ENCODE measurements at regions not wholly inside any gene's neighbourhood (a gene's known extent, or its start where the extent isn't known, plus 50 kb on each side); places are given as distances from the start of the nearest gene placed in this dataset.

- Histone ChIP-seq H4K20me1 (ENCODE audit: insufficient read depth, low read length) (no peaks in the 10 kb centered on the region), H3K4me3 (replicated peaks in 1 of 3; ENCODE audit: insufficient read depth in 1 of 3, low read depth in 2 of 3, low read length in 3 of 3) (no peak overlapping the region), H3K79me2 (ENCODE audit: insufficient read depth, low read length) (no peaks in the 10 kb centered on the region), H3K9ac (ENCODE audit: insufficient read depth, low read depth, low read length) (no peak overlapping the region), H3K27ac (ENCODE audit: extremely low read length, insufficient read depth, low read length) (no peak overlapping the region), H3K36me3 (replicated peaks in 1 of 2; ENCODE audit: control insufficient read depth in 1 of 2, insufficient read depth in 2 of 2, low read length in 2 of 2) (no peaks in the 10 kb centered on the region), H3K9me3 (ENCODE audit: low read length) (no peaks in the 10 kb centered on the region), H3K4me2 (ENCODE audit: low read depth, low read length) (no peak overlapping the region), H3K4me1 (ENCODE audit: insufficient read depth, low read length) (no peaks in the 10 kb centered on the region), H3K27me3 (ENCODE audit: control insufficient read depth in 1 of 2, insufficient read depth in 2 of 2, low read length in 2 of 2) (no peaks in the 10 kb centered on the region), H2AFZ (ENCODE audit: low read length) (no peak overlapping the region)
- DNase-seq (ENCODE audit: low spot score) (no peak), ATAC-seq (no peak), FAIRE-seq (no peak)
- ChIA-PET POLR2A (no interaction called here), CTCF (ENCODE audit: low intra/inter-chr PET ratio, low total read pairs) (no interaction called here)
- in situ Hi-C loops (cut with HindIII; ENCODE audit: extremely low pct_ligation_motif_present, low pct_unique_long_range_greater_than_20kb) (no loop called here), intact Hi-C loops (cut with micrococcal nuclease; ENCODE audit: unreplicated experiment) (no loop called here)
- WGBS (ENCODE audit: low lambda C conversion rate), result 0% methylated on average over 3 of the region's 3 CpGs
- no TSS peak for BruUV-seq (replicated peaks)
- TF ChIP-seq MEIS2 (CRISPR knock-in tag; IDR thresholded peaks at IDR 0.05), result no peak
- TF ChIP-seq EED (CRISPR knock-in tag; IDR thresholded peaks at IDR 0.05), result no peak
- no peak for TF ChIP-seq ZBTB7B (CRISPR knock-in tag; IDR thresholded peaks at IDR 0.05)
- TF ChIP-seq MNT (IDR thresholded peaks at IDR 0.05), result no peak
- TF ChIP-seq, protein P1, sequence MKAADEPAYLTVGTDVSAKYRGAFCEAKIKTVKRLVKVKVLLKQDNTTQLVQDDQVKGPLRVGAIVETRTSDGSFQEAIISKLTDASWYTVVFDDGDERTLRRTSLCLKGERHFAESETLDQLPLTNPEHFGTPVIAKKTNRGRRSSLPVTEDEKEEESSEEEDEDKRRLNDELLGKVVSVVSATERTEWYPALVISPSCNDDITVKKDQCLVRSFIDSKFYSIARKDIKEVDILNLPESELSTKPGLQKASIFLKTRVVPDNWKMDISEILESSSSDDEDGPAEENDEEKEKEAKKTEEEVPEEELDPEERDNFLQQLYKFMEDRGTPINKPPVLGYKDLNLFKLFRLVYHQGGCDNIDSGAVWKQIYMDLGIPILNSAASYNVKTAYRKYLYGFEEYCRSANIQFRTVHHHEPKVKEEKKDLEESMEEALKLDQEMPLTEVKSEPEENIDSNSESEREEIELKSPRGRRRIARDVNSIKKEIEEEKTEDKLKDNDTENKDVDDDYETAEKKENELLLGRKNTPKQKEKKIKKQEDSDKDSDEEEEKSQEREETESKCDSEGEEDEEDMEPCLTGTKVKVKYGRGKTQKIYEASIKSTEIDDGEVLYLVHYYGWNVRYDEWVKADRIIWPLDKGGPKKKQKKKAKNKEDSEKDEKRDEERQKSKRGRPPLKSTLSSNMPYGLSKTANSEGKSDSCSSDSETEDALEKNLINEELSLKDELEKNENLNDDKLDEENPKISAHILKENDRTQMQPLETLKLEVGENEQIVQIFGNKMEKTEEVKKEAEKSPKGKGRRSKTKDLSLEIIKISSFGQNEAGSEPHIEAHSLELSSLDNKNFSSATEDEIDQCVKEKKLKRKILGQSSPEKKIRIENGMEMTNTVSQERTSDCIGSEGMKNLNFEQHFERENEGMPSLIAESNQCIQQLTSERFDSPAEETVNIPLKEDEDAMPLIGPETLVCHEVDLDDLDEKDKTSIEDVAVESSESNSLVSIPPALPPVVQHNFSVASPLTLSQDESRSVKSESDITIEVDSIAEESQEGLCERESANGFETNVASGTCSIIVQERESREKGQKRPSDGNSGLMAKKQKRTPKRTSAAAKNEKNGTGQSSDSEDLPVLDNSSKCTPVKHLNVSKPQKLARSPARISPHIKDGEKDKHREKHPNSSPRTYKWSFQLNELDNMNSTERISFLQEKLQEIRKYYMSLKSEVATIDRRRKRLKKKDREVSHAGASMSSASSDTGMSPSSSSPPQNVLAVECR (CRISPR knock-in tag; IDR thresholded peaks at IDR 0.05; ENCODE audit: borderline replicate concordance), result no peak
- no peak for TF ChIP-seq PCBP1 (IDR thresholded peaks at IDR 0.05; ENCODE audit: borderline replicate concordance, low read depth, low read length)
- TF ChIP-seq ZNF839 (CRISPR knock-in tag; IDR thresholded peaks at IDR 0.05; ENCODE audit: borderline replicate concordance), result no peak
- no peak for TF ChIP-seq BCL6 (CRISPR knock-in tag; IDR thresholded peaks at IDR 0.05)
- TF ChIP-seq SP4 (CRISPR knock-in tag; IDR thresholded peaks at IDR 0.05), result no peak
- no peak for TF ChIP-seq ZNF451 (CRISPR knock-in tag; IDR thresholded peaks at IDR 0.05)
- TF ChIP-seq ZNF782 (CRISPR knock-in tag; IDR thresholded peaks at IDR 0.05; ENCODE audit: borderline replicate concordance), result no peak
- TF ChIP-seq ZNF24 (IDR thresholded peaks at IDR 0.05), result no peak
- no peak for TF ChIP-seq KDM1A (CRISPR knock-in tag; IDR thresholded peaks at IDR 0.05)
- TF ChIP-seq, protein P2, sequence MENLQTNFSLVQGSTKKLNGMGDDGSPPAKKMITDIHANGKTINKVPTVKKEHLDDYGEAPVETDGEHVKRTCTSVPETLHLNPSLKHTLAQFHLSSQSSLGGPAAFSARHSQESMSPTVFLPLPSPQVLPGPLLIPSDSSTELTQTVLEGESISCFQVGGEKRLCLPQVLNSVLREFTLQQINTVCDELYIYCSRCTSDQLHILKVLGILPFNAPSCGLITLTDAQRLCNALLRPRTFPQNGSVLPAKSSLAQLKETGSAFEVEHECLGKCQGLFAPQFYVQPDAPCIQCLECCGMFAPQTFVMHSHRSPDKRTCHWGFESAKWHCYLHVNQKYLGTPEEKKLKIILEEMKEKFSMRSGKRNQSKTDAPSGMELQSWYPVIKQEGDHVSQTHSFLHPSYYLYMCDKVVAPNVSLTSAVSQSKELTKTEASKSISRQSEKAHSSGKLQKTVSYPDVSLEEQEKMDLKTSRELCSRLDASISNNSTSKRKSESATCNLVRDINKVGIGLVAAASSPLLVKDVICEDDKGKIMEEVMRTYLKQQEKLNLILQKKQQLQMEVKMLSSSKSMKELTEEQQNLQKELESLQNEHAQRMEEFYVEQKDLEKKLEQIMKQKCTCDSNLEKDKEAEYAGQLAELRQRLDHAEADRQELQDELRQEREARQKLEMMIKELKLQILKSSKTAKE (CRISPR knock-in tag; IDR thresholded peaks at IDR 0.05; ENCODE audit: borderline replicate concordance), result no peak
- TF ChIP-seq NR1H2 (CRISPR knock-in tag; IDR thresholded peaks at IDR 0.05; ENCODE audit: borderline replicate concordance, low read depth), result no peak
- TF ChIP-seq FOXP4 (CRISPR knock-in tag; IDR thresholded peaks at IDR 0.05), result no peak
- TF ChIP-seq SP1 (IDR thresholded peaks at IDR 0.05), result no peak
- no peak for TF ChIP-seq SP1 (CRISPR knock-in tag; IDR thresholded peaks at IDR 0.05)
These were observed 655.9 kb upstream of the TENM4 start for GRCh38 chr11:80096736-80097135.
